ENCODE measurements at regions not wholly inside any gene's neighbourhood (a gene's known extent, or its start where the extent isn't known, plus 50 kb on each side); places are given as distances from the start of the nearest gene placed in this dataset.

- Mint-ChIP-seq H3K27ac (ENCODE audit: unreplicated experiment) (no peak overlapping the region), H3K4me3 (ENCODE audit: unreplicated experiment) (no peak overlapping the region), H3K36me3 (ENCODE audit: low read depth) (no peaks in the 10 kb centered on the region), H3K27me3 (ENCODE audit: low read depth) (no peaks in the 10 kb centered on the region), H3K4me1 (ENCODE audit: low read depth) (no peaks in the 10 kb centered on the region), H3K9me3 (ENCODE audit: low read depth) (no peaks in the 10 kb centered on the region)
- DNase-seq (ENCODE audit: low spot score) = peak; percentile 92
- TF ChIP-seq, protein P1, sequence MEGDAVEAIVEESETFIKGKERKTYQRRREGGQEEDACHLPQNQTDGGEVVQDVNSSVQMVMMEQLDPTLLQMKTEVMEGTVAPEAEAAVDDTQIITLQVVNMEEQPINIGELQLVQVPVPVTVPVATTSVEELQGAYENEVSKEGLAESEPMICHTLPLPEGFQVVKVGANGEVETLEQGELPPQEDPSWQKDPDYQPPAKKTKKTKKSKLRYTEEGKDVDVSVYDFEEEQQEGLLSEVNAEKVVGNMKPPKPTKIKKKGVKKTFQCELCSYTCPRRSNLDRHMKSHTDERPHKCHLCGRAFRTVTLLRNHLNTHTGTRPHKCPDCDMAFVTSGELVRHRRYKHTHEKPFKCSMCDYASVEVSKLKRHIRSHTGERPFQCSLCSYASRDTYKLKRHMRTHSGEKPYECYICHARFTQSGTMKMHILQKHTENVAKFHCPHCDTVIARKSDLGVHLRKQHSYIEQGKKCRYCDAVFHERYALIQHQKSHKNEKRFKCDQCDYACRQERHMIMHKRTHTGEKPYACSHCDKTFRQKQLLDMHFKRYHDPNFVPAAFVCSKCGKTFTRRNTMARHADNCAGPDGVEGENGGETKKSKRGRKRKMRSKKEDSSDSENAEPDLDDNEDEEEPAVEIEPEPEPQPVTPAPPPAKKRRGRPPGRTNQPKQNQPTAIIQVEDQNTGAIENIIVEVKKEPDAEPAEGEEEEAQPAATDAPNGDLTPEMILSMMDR (IDR thresholded peaks at IDR 0.05) = no peak
These were observed 309.0 kb upstream of the BTBD3 start for GRCh38 chr20:11608736-11609135.

GRCh38 chr20:11624704-11625103, 293.0 kb upstream of the BTBD3 start:
- H3K27ac Mint-ChIP-seq (ENCODE audit: unreplicated experiment) = no peak overlapping the region
- no peak for DNase-seq (ENCODE audit: low spot score)
- peaks cover 1% of the 10 kb centered on the region for H3K36me3 Mint-ChIP-seq (ENCODE audit: low read depth)
- no peaks in the 10 kb centered on the region for H3K4me1 Mint-ChIP-seq (ENCODE audit: low read depth)
- no peak overlapping the region for H3K4me3 Mint-ChIP-seq (ENCODE audit: unreplicated experiment)
- TF ChIP-seq, protein P1 (IDR thresholded peaks at IDR 0.05) = no peak
- no peaks in the 10 kb centered on the region for H3K27me3 Mint-ChIP-seq (ENCODE audit: low read depth)
- no peaks in the 10 kb centered on the region for H3K9me3 Mint-ChIP-seq (ENCODE audit: low read depth)

DNA sequence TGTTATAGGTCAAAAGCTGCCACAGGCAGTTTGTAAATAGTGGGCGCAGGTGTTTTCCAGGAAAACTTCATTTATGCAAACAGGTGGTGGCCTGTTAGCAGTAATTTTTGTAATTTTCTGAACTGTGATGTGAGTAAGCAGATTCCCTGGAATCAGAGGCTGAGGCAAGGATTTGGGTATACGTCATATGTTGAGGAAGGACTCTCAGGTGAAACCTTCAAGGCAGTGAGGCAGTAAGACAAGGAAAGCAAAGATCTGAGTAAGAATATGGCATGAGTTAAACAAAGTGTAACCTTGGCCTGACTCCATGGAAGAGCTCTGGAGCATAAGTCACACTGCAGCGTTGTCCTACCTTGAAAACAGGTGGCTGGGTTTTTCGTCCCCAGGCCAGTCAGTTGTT, 291.1 kb upstream of the BTBD3 start:
- no peaks in the 10 kb centered on the region for H3K4me1 Mint-ChIP-seq (ENCODE audit: low read depth)
- TF ChIP-seq, protein P1 (IDR thresholded peaks at IDR 0.05) = no peak
- no peak for DNase-seq (ENCODE audit: low spot score)
- H3K27me3 Mint-ChIP-seq (ENCODE audit: low read depth) = no peaks in the 10 kb centered on the region
- H3K4me3 Mint-ChIP-seq (ENCODE audit: unreplicated experiment) = no peak overlapping the region
- peaks cover 1% of the 10 kb centered on the region for H3K36me3 Mint-ChIP-seq (ENCODE audit: low read depth)
- H3K9me3 Mint-ChIP-seq (ENCODE audit: low read depth) = no peaks in the 10 kb centered on the region
- H3K27ac Mint-ChIP-seq (ENCODE audit: unreplicated experiment) = no peak overlapping the region

GRCh38 chr20:11642866-11643265, 274.8 kb upstream of the BTBD3 start:
- Mint-ChIP-seq H3K9me3 (ENCODE audit: low read depth) (no peaks in the 10 kb centered on the region), H3K4me1 (ENCODE audit: low read depth) (no peaks in the 10 kb centered on the region), H3K4me3 (ENCODE audit: unreplicated experiment) (no peak overlapping the region)

GRCh38 chr20:11646359-11646758, 271.3 kb upstream of the BTBD3 start:
- no peak overlapping the region for H3K4me3 Mint-ChIP-seq (ENCODE audit: unreplicated experiment)
- H3K27ac Mint-ChIP-seq (ENCODE audit: unreplicated experiment) = no peak overlapping the region
- H3K36me3 Mint-ChIP-seq (ENCODE audit: low read depth) = no peaks in the 10 kb centered on the region
- TF ChIP-seq, protein P1 (IDR thresholded peaks at IDR 0.05) = peak; percentile 21
- H3K9me3 Mint-ChIP-seq (ENCODE audit: low read depth) = no peaks in the 10 kb centered on the region
- DNase-seq (ENCODE audit: low spot score) = no peak
- peaks cover 3% of the 10 kb centered on the region for H3K27me3 Mint-ChIP-seq (ENCODE audit: low read depth)
- no peaks in the 10 kb centered on the region for H3K4me1 Mint-ChIP-seq (ENCODE audit: low read depth)

More at GRCh38 chr20:11642866-11643265, 274.8 kb upstream of the BTBD3 start:
- TF ChIP-seq, protein P1 (IDR thresholded peaks at IDR 0.05) = no peak
- DNase-seq (ENCODE audit: low spot score) = no peak
- no peaks in the 10 kb centered on the region for H3K27me3 Mint-ChIP-seq (ENCODE audit: low read depth)
- no peaks in the 10 kb centered on the region for H3K36me3 Mint-ChIP-seq (ENCODE audit: low read depth)
- H3K27ac Mint-ChIP-seq (ENCODE audit: unreplicated experiment) = no peak overlapping the region
